HepG2 (cell line): ENCODE measurements at regions not wholly inside any gene's neighbourhood (a gene's known extent, or its start where the extent isn't known, plus 50 kb on each side); places are given as distances from the start of the nearest gene placed in this dataset.
A peak's percentile ranks its signal among the peaks of the same experiment; 100 is the strongest.

Experiments
- ATAC-seq: fragments of 200-7000 bp; cut with Tn5 transposase; 3 replicates; pipeline ENCODE4 v1.9.1; 2020; ENCODE audit warnings: mild to moderate bottlenecking, moderate library complexity
- BruUV-seq: library from RNA; stranded (reverse); fragments of 400-500 nt; replicated peaks from 2 replicates; lab custom pipeline; 2021; lab: Mats Ljungman, UMichigan
- CTCF ChIA-PET: fragments of 300-600 bp; formaldehyde crosslinking; extraction: SDS; loops from one replicate; lab custom pipeline; 2021; ENCODE audit warnings: low total read pairs, inconsistent platforms, low intra/inter-chr PET ratio; lab: Yijun Ruan, JAX
- POLR2A ChIA-PET: fragments of 350-600 bp; sonication (Branson Sonifier 250); formaldehyde crosslinking; loops from one replicate; lab custom pipeline; 2020; ENCODE audit warnings: antibody characterized with exemption, inconsistent platforms; lab: Yijun Ruan, JAX
- DNase-seq: peaks from one replicate; pipeline ENCODE4 v3.0.0-alpha.2; 2015; ENCODE audit warnings: low spot score
- FAIRE-seq: peaks from 3 replicates; lab custom pipeline; 2011; peaks lifted over from hg19 to GRCh38; lab: Jason Lieb, UNC
- H2AFZ ChIP-seq: one replicate; pipeline ENCODE4 v1.6.1; 2011; ENCODE audit warnings: low read length, inconsistent platforms
- H3K27ac ChIP-seq: fragments of 300-600 bp; 3 replicates; pipeline ENCODE4 v1.8.0; 2011; ENCODE audit warnings: mixed run types, mild to moderate bottlenecking, mixed read lengths, low read length, inconsistent platforms; ENCODE audit not compliant: insufficient read depth; ENCODE audit errors: extremely low read length
- H3K27me3 ChIP-seq, 2 experiments: fragments of 200-600 bp in 1 of 2; 2 replicates in 1 of 2; 3 replicates in 1 of 2; pipeline versions ENCODE4 v1.6.0 to v1.8.0; 2011; ENCODE audit warnings: low read length in 2 of 2, mild to moderate bottlenecking in 2 of 2, moderate library complexity in 2 of 2, inconsistent platforms in 1 of 2; ENCODE audit not compliant: insufficient read depth in 2 of 2, control insufficient read depth in 1 of 2
- H3K36me3 ChIP-seq, 2 experiments: fragments of 200-600 bp in 1 of 2; replicated peaks in 1 of 2; 2 replicates in 1 of 2; 3 replicates in 1 of 2; pipeline versions ENCODE4 v1.5.1 to v1.8.0; 2011; ENCODE audit warnings: low read length in 2 of 2, inconsistent platforms in 1 of 2; ENCODE audit not compliant: insufficient read depth in 2 of 2, control insufficient read depth in 1 of 2
- H3K4me1 ChIP-seq: 2 replicates; pipeline ENCODE4 v1.5.1; 2012; ENCODE audit warnings: low read length, inconsistent platforms; ENCODE audit not compliant: insufficient read depth
- H3K4me2 ChIP-seq: 2 replicates; pipeline ENCODE4 v1.6.0; 2011; ENCODE audit warnings: low read depth, low read length, inconsistent platforms
- H3K4me3 ChIP-seq, 3 experiments: fragments of 200-600 bp in 1 of 3; sonication (generic), shearing (Covaris generic) in 1 of 3; replicated peaks in 1 of 3; 2 replicates each; pipeline ENCODE4 v1.5.1; 2011 to 2016; ENCODE audit warnings: low read length in 3 of 3, inconsistent platforms in 2 of 3, low read depth in 2 of 3, mild to moderate bottlenecking in 2 of 3, control low read depth in 1 of 3, mixed read lengths in 1 of 3; ENCODE audit not compliant: insufficient read depth in 1 of 3
- H3K79me2 ChIP-seq: one replicate; pipeline ENCODE4 v1.6.1; 2011; ENCODE audit warnings: low read length, inconsistent platforms; ENCODE audit not compliant: insufficient read depth
- H3K9ac ChIP-seq: 2 replicates; pipeline ENCODE4 v1.6.0; 2011; ENCODE audit warnings: mild to moderate bottlenecking, low read depth, low read length, inconsistent platforms; ENCODE audit not compliant: insufficient read depth
- H3K9me3 ChIP-seq: 2 replicates; pipeline ENCODE4 v1.5.1; 2012; ENCODE audit warnings: mild to moderate bottlenecking, low read length
- H4K20me1 ChIP-seq: 2 replicates; pipeline ENCODE4 v1.6.0; 2011; ENCODE audit warnings: inconsistent platforms, mild to moderate bottlenecking, low read length, moderate library complexity; ENCODE audit not compliant: insufficient read depth
- BRD4 ChIP-seq: sonication (generic); formaldehyde crosslinking; IDR thresholded peaks from 2 replicates; pipeline ENCODE4 v1.4.0; 2020; ENCODE audit warnings: missing genetic modification reagents
- HDAC2 ChIP-seq: sonication (generic); formaldehyde crosslinking; IDR thresholded peaks from 2 replicates; pipeline ENCODE4 v1.4.0; 2020; ENCODE audit warnings: missing genetic modification reagents
- MAFF ChIP-seq: IDR thresholded peaks from 2 replicates; pipeline ENCODE4 v1.6.1; 2011; ENCODE audit warnings: low read depth, low read length, improper control_type of control experiment
- MAFK ChIP-seq, 2 experiments: IDR thresholded peaks in 1 of 2; conservative IDR thresholded peaks in 1 of 2; 2 replicates each; pipeline ENCODE4 v1.6.1; 2011; ENCODE audit warnings: improper control_type of control experiment in 2 of 2, low read length in 2 of 2
- MYNN ChIP-seq: sonication (generic); formaldehyde crosslinking; IDR thresholded peaks from 2 replicates; pipeline ENCODE4 v1.4.0; 2020; ENCODE audit warnings: mild to moderate bottlenecking, low read depth, missing genetic modification reagents
- NFIC ChIP-seq: IDR thresholded peaks from 2 replicates; pipeline ENCODE4 v1.6.1; 2012; ENCODE audit warnings: mild to moderate bottlenecking, low read length, inconsistent platforms
- REPIN1 ChIP-seq: sonication (generic); formaldehyde crosslinking; IDR thresholded peaks from 2 replicates; pipeline ENCODE4 v1.8.0; 2022; ENCODE audit warnings: missing genetic modification reagents, low read depth, mild to moderate bottlenecking, borderline replicate concordance
- SMAD3 ChIP-seq: sonication (generic); formaldehyde crosslinking; IDR thresholded peaks from 2 replicates; pipeline ENCODE4 v1.4.0; 2020; ENCODE audit warnings: missing genetic modification reagents
- SMARCE1 ChIP-seq: fragments of 450-650 bp; IDR thresholded peaks from 2 replicates; pipeline ENCODE4 v1.6.1; 2017; ENCODE audit warnings: borderline replicate concordance
- ZBTB21 ChIP-seq: sonication (generic); formaldehyde crosslinking; IDR thresholded peaks from 2 replicates; pipeline ENCODE4 v1.4.0; 2020; ENCODE audit warnings: missing genetic modification reagents
- ZNF180 ChIP-seq: sonication (generic); formaldehyde crosslinking; IDR thresholded peaks from 2 replicates; pipeline ENCODE4 v1.4.0; 2020; ENCODE audit warnings: low read depth, missing genetic modification reagents, borderline replicate concordance
- ZNF629 ChIP-seq: sonication (generic); formaldehyde crosslinking; conservative IDR thresholded peaks from 2 replicates; pipeline ENCODE4 v1.5.0; 2020; ENCODE audit warnings: missing genetic modification reagents
- ZNF713 ChIP-seq: sonication (generic); formaldehyde crosslinking; IDR thresholded peaks from 2 replicates; pipeline ENCODE4 v1.4.0; 2020; ENCODE audit warnings: mild to moderate bottlenecking, missing genetic modification reagents
- WGBS: methylation state at CpG from one replicate; pipeline ENCODE4 v1.1.6; 2017; ENCODE audit warnings: low lambda C conversion rate; 5-methylcytosine and 5-hydroxymethylcytosine counted together
- in situ Hi-C: cut with HindIII; loops from 2 replicates; pipeline ENCODE4 v1.10.0; 2017; ENCODE audit warnings: low pct_unique_long_range_greater_than_20kb; ENCODE audit not compliant: extremely low pct_ligation_motif_present
- intact Hi-C: fragments of 100-400 bp; cut with micrococcal nuclease; formaldehyde crosslinking; loops from one replicate; pipeline ENCODE4 v1.10.0; 2022; ENCODE audit not compliant: unreplicated experiment
- TF ChIP-seq, protein P1 (sequence below): sonication (generic); formaldehyde crosslinking; IDR thresholded peaks from 2 replicates; pipeline ENCODE4 v1.5.0; 2020; ENCODE audit warnings: missing genetic modification reagents, mild to moderate bottlenecking, borderline replicate concordance
- TF ChIP-seq, protein P2 (sequence below): sonication (generic); formaldehyde crosslinking; IDR thresholded peaks from 2 replicates; pipeline ENCODE4 v1.4.0; 2020; ENCODE audit warnings: mild to moderate bottlenecking, missing genetic modification reagents, borderline replicate concordance

DNA sequence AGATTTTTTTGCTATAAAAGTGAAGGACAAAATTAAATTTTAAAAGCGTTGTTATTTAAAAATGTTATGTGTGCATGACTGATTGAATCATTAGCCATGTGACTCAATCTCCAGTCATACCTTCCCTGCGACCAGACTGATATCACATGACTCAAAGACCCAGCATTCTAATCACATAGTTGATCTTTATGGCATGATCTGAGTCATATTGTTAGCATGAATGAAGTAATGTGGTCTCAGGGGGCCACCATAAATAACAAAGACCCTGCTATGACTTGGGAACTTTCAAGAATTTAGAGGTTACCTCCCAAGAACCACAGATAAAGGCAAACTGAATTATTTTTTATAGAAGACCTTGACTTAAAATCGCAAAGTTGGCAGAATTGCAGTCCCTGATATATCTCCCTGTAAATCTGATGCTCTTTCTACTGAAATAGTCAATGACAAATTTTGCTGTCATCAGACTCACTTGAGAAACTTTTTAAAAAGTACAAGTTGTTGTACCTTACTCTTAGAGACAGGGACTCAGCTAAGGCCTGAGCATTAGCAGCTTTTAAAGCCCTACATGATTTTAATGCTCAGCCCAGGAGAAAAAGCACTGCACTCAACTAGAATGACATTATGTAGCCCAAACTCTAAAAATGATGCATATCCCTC is 717.3 kb downstream of the XPNPEP1 start:
- peaks cover 52% of the 10 kb centered on the region for H3K9me3 ChIP-seq
- H3K27ac ChIP-seq: no peak overlapping the region
- 0 out of 2 replicates have a peak, but pooled peaks have one; percentile 30 for TF ChIP-seq MAFF
- no peak for TF ChIP-seq HDAC2
- TF ChIP-seq BRD4: no peak
- TF ChIP-seq, protein P1, sequence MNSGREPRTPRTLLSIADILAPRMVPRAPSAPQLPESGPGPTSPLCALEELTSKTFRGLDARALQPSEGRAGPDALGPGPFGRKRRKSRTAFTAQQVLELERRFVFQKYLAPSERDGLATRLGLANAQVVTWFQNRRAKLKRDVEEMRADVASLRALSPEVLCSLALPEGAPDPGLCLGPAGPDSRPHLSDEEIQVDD: no peak
- no peak for TF ChIP-seq ZNF713
- TF ChIP-seq MAFK (conservative IDR thresholded peaks at IDR 0.05 in 1 of 2, IDR thresholded peaks at IDR 0.05 in 1 of 2; ENCODE audit: low read length in 2 of 2): peak; percentile 6 to 51; a peak in 1 of 4 replicates
- H3K9ac ChIP-seq: no peak overlapping the region
- no peaks in the 10 kb centered on the region for H3K4me1 ChIP-seq
- intact Hi-C loops: no loop called here
- FAIRE-seq: no peak
- 3% methylated on average over 3 of the region's 3 CpGs for WGBS
- H2AFZ ChIP-seq: no peak overlapping the region
- no peak for ATAC-seq
- ChIA-PET CTCF (no interaction called here), POLR2A (no interaction called here)
- H3K79me2 ChIP-seq: no peaks in the 10 kb centered on the region
- no TSS peak for BruUV-seq
- H3K4me3 ChIP-seq: no peak overlapping the region
- no peaks in the 10 kb centered on the region for H3K27me3 ChIP-seq
- in situ Hi-C loops: no loop called here
- H3K4me2 ChIP-seq: no peak overlapping the region
- H4K20me1 ChIP-seq: no peaks in the 10 kb centered on the region
- H3K36me3 ChIP-seq: no peaks in the 10 kb centered on the region
- DNase-seq: no peak

DNA sequence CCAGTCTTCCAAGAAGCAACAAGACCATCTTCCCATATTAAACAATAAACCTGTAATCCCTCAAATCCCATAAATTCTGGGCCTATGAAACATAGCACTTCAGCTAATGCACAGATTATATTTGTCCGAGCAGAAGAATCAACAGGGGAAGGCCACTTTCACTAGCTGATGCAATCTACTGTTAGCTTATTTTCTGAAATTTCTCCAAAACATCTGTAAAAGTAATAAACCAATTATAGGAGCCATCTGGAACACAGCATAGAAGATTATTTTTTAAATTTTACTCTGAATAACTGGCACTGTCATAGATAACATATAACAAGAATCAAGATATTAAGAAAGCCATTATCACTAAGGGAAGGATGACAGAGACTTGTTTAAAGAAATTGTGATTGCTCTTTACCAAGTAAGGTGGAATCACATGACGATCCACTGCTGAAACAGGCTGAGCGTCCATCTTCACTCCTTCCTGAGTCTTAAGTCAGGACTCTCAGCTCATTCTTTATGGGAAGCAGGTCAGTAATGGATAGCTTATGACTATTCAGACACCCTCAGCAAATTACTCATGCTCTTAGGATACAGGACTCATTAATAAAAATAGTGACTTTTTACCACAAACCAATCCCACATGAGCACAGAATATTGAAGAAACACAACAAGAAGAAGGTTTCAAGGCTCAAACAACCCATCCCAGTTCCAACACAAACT is 719.5 kb downstream of the XPNPEP1 start:
- H3K36me3 ChIP-seq: no peaks in the 10 kb centered on the region
- DNase-seq (no peak), FAIRE-seq (no peak), ATAC-seq (no peak)
- no peaks in the 10 kb centered on the region for H4K20me1 ChIP-seq
- no peaks in the 10 kb centered on the region for H3K27me3 ChIP-seq
- no peak overlapping the region for H2AFZ ChIP-seq
- ChIA-PET POLR2A (no interaction called here), CTCF (no interaction called here)
- no peak overlapping the region for H3K9ac ChIP-seq
- no peak overlapping the region for H3K4me2 ChIP-seq
- 5% methylated on average over 3 of the region's 3 CpGs for WGBS
- BruUV-seq: no TSS peak
- H3K4me1 ChIP-seq: no peaks in the 10 kb centered on the region
- no peak overlapping the region for H3K27ac ChIP-seq
- intact Hi-C loops (no loop called here), in situ Hi-C loops (no loop called here)
- no peak overlapping the region for H3K4me3 ChIP-seq
- no peaks in the 10 kb centered on the region for H3K79me2 ChIP-seq
- H3K9me3 ChIP-seq: peaks cover 56% of the 10 kb centered on the region
- TF ChIP-seq ZBTB21: no peak
- no peak for TF ChIP-seq MYNN
- no peak for TF ChIP-seq REPIN1 (CRISPR knock-in tag)
- TF ChIP-seq SMARCE1: no peak
- no peak for TF ChIP-seq NFIC
- TF ChIP-seq ZNF629 (CRISPR knock-in tag): no peak
- no peak for TF ChIP-seq ZNF180 (CRISPR knock-in tag)
- TF ChIP-seq, protein P2, sequence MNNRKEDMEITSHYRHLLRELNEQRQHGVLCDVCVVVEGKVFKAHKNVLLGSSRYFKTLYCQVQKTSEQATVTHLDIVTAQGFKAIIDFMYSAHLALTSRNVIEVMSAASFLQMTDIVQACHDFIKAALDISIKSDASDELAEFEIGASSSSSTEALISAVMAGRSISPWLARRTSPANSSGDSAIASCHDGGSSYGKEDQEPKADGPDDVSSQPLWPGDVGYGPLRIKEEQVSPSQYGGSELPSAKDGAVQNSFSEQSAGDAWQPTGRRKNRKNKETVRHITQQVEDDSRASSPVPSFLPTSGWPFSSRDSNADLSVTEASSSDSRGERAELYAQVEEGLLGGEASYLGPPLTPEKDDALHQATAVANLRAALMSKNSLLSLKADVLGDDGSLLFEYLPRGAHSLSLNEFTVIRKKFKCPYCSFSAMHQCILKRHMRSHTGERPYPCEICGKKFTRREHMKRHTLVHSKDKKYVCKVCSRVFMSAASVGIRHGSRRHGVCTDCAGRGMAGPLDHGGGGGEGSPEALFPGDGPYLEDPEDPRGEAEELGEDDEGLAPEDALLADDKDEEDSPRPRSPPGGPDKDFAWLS (CRISPR knock-in tag): no peak
- no peak for TF ChIP-seq SMAD3 (CRISPR knock-in tag)
